ENCODE measurements at regions not wholly inside any gene's neighbourhood (a gene's known extent, or its start where the extent isn't known, plus 50 kb on each side); places are given as distances from the start of the nearest gene placed in this dataset.

DNA sequence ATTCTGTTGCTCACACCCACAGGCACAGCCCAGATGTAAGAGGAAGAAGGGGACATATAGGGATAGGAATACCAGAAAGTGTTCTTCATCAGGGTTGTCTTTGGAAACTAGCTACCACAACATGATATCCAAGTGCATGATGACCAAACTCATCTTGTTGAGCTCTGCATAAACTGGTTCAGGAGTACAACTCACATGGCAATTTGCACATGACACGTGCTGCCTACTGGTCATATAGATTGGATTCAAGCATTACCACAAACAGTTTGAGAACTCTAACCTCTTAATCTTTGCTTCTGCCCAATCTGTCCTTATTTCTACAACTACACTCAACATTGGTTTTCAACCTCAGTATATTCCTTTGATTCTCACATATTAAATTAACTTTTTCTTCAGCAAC, 184.7 kb upstream of the PCSK2 start:
- TF ChIP-seq, protein P1, sequence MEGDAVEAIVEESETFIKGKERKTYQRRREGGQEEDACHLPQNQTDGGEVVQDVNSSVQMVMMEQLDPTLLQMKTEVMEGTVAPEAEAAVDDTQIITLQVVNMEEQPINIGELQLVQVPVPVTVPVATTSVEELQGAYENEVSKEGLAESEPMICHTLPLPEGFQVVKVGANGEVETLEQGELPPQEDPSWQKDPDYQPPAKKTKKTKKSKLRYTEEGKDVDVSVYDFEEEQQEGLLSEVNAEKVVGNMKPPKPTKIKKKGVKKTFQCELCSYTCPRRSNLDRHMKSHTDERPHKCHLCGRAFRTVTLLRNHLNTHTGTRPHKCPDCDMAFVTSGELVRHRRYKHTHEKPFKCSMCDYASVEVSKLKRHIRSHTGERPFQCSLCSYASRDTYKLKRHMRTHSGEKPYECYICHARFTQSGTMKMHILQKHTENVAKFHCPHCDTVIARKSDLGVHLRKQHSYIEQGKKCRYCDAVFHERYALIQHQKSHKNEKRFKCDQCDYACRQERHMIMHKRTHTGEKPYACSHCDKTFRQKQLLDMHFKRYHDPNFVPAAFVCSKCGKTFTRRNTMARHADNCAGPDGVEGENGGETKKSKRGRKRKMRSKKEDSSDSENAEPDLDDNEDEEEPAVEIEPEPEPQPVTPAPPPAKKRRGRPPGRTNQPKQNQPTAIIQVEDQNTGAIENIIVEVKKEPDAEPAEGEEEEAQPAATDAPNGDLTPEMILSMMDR (IDR thresholded peaks at IDR 0.05; ENCODE audit: borderline replicate concordance, insufficient read depth, low read depth, low read length): no peak
- H3K4me3 ChIP-seq (ENCODE audit: low read depth, low read length): no peak overlapping the region

DNA sequence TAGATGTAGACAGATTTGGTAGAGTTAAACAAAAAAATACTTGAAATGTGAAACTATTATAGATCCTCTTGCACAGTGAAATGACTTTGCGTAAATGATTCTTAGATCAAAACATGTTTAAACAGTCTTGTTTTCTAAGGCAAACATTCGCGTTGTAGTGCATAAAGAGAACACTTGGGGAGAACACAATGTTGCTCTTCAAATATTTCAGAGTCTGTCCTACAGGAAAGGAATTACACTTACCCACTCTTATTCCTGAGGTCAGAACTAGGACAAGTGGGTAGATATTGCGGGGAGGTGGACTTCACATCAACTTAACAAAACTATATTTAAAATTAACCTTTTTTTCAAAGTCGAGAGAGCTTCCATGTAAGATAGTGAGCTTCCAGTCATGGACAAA, 183.5 kb upstream of the PCSK2 start:
- no peak overlapping the region for H3K4me3 ChIP-seq (ENCODE audit: low read depth, low read length)
- TF ChIP-seq, protein P1 (IDR thresholded peaks at IDR 0.05; ENCODE audit: borderline replicate concordance, insufficient read depth, low read depth, low read length): no peak

DNA sequence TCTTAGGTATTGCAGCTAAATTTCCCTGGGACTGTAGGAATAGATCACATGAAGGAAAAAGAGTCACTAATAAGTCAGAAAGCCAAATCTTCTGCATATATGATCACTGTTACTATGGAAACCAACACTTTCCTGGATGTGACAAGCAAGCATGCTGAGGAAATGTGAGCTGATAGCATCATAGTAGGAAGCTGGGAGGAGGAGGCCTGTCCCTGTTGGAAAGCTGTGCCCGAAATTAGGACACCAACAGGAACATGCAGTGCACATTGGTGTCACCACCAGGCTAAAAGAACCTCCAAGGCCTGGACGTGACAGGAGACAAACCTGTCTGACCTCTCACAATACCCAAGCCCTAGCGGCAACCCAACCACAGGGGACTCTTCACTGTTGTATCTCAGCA, 181.9 kb upstream of the PCSK2 start:
- TF ChIP-seq, protein P1 (IDR thresholded peaks at IDR 0.05; ENCODE audit: borderline replicate concordance, insufficient read depth, low read depth, low read length): no peak

DNA sequence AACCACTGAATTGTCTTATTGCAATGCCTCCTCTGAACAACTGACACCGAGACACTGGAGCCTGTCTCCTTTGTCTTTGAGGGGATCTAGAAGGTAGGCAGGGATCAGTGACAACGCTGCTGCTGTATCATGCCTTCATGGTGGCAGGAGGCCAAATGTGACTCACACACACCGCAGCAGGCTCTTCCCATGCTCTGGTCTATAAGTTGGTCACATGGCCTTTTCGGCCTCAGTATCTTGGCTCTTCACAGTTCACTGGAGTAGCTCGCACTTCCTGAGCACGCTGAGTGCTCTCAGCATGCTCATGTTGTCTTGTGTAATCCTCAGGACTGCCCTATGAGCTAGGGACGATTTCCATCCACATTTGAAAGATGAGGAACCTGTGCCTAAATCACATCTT, 167.4 kb upstream of the PCSK2 start:
- TF ChIP-seq, protein P1 (IDR thresholded peaks at IDR 0.05; ENCODE audit: borderline replicate concordance, insufficient read depth, low read depth, low read length): no peak

More for the DNA sequence above, 181.9 kb upstream of the PCSK2 start:
- no peak overlapping the region for H3K4me3 ChIP-seq (ENCODE audit: low read depth, low read length)

DNA sequence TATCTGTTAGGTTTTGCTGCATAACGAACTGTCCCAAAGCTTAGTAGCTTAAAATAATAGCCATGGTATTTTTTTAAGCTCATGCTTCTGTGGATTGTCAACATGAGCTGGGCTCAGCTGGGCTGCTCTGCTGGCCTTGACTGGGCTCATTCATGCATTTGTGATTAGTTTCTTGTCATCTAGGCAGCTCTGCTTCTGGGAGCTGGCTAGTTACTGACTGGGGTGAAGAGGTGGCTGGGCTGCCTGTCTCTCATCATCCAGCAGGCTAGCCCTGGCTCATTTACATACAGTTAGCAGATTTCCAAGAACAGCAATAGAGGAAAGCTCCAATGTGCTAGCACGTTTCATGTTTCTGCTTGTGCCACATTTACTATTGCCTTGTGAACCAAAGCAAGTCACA, 165.1 kb upstream of the PCSK2 start:
- TF ChIP-seq, protein P1 (IDR thresholded peaks at IDR 0.05; ENCODE audit: borderline replicate concordance, insufficient read depth, low read depth, low read length): no peak
- no peak overlapping the region for H3K4me3 ChIP-seq (ENCODE audit: low read depth, low read length)

More for the DNA sequence above, 167.4 kb upstream of the PCSK2 start:
- no peak overlapping the region for H3K4me3 ChIP-seq (ENCODE audit: low read depth, low read length)

DNA sequence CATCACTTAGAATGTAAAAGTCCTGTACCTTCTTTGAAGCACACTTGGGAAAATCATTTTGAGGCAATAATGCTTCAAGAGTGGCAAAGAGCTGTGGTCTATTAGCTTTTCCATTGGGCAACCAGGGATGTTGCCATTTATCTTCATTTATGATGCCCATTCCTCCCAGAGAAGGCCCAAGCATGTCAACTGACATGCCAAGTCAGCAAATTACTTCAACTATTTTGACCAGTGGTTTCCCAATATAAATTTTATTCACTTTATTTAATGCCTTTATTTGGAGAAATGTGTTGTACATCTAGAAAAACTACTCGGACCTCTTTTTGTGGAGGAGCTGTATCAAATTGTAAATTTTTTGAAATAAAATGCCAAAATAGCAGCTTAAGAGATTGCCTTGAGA, 164.1 kb upstream of the PCSK2 start:
- TF ChIP-seq, protein P1 (IDR thresholded peaks at IDR 0.05; ENCODE audit: borderline replicate concordance, insufficient read depth, low read depth, low read length): no peak
- H3K4me3 ChIP-seq (ENCODE audit: low read depth, low read length): no peak overlapping the region

DNA sequence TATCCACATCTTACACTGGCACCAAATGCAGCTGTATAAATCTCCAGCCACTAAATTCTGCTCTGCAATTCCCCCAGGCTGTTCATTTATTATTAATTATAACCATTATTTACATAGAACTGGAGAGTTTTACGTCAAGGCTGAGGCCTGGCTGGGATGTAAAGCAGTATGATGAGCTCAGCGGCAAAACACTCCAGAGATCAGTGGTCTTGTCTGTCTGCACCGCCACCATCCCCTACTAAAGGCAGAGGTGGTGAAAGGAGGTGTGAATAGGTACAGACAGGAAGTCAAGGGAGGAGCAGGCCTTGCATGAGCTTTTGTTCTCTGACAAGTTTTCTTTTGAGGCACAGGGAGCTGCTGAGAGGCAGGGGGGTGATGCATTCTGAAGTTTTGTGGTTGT, 159.9 kb upstream of the PCSK2 start:
- TF ChIP-seq, protein P1 (IDR thresholded peaks at IDR 0.05; ENCODE audit: borderline replicate concordance, insufficient read depth, low read depth, low read length): no peak
- no peak overlapping the region for H3K4me3 ChIP-seq (ENCODE audit: low read depth, low read length)
